ENCODE measurements at regions not wholly inside any gene's neighbourhood (a gene's known extent, or its start where the extent isn't known, plus 50 kb on each side); places are given as distances from the start of the nearest gene placed in this dataset.

GRCh38 chr22:48237466-48238283 is 1475.2 kb downstream of the TBC1D22A start:
- no peak for TF ChIP-seq ESRRG (CRISPR knock-in tag; IDR thresholded peaks at IDR 0.05)
- no peak for TF ChIP-seq OSR1 (CRISPR knock-in tag; IDR thresholded peaks at IDR 0.05)
- no peak for TF ChIP-seq POU6F1 (CRISPR knock-in tag; IDR thresholded peaks at IDR 0.05; ENCODE audit: borderline replicate concordance, low read depth)
- no peak for TF ChIP-seq TOX (CRISPR knock-in tag; IDR thresholded peaks at IDR 0.05; ENCODE audit: borderline replicate concordance)
- no peak for TF ChIP-seq CSDC2 (CRISPR knock-in tag; IDR thresholded peaks at IDR 0.05)
- no peak for TF ChIP-seq CSRNP3 (CRISPR knock-in tag; IDR thresholded peaks at IDR 0.05)
- TF ChIP-seq GLIS3 (CRISPR knock-in tag; IDR thresholded peaks at IDR 0.05) = no peak
- TF ChIP-seq SNAI2 (CRISPR knock-in tag; IDR thresholded peaks at IDR 0.05) = no peak
- no peak for TF ChIP-seq ARNTL (CRISPR knock-in tag; IDR thresholded peaks at IDR 0.05; ENCODE audit: borderline replicate concordance, low read depth)
- no peak for TF ChIP-seq CREB5 (CRISPR knock-in tag; IDR thresholded peaks at IDR 0.05; ENCODE audit: low read depth)
- ATAC-seq = no peak

- TF ChIP-seq ARNTL (CRISPR knock-in tag; IDR thresholded peaks at IDR 0.05; ENCODE audit: borderline replicate concordance, low read depth) = no peak
- no peak for TF ChIP-seq TSHZ2 (CRISPR knock-in tag; IDR thresholded peaks at IDR 0.05)
- no peak for TF ChIP-seq POU6F1 (CRISPR knock-in tag; IDR thresholded peaks at IDR 0.05; ENCODE audit: borderline replicate concordance, low read depth)
- no peak for TF ChIP-seq CREB5 (CRISPR knock-in tag; IDR thresholded peaks at IDR 0.05; ENCODE audit: low read depth)
- no peak for TF ChIP-seq ISL1 (CRISPR knock-in tag; IDR thresholded peaks at IDR 0.05)
- no peak for TF ChIP-seq ZC3H10 (CRISPR knock-in tag; IDR thresholded peaks at IDR 0.05)
- no peak for TF ChIP-seq ESRRG (CRISPR knock-in tag; IDR thresholded peaks at IDR 0.05)
- ATAC-seq = no peak
Observed at GRCh38 chr22:48236261-48236660, 1473.8 kb downstream of the TBC1D22A start.

GRCh38 chr22:48235744-48236143 is 1473.3 kb downstream of the TBC1D22A start:
- no peak for ATAC-seq
- TF ChIP-seq PPARA (CRISPR knock-in tag; IDR thresholded peaks at IDR 0.05; ENCODE audit: borderline replicate concordance) (no peak), ZC3H10 (CRISPR knock-in tag; IDR thresholded peaks at IDR 0.05) (no peak), TCF4 (CRISPR knock-in tag; IDR thresholded peaks at IDR 0.05; ENCODE audit: borderline replicate concordance) (no peak), ZNF8 (CRISPR knock-in tag; IDR thresholded peaks at IDR 0.05) (no peak), ZFP30 (CRISPR knock-in tag; IDR thresholded peaks at IDR 0.05) (no peak), SNAI2 (CRISPR knock-in tag; IDR thresholded peaks at IDR 0.05) (no peak), TOX (CRISPR knock-in tag; IDR thresholded peaks at IDR 0.05; ENCODE audit: borderline replicate concordance) (no peak), ZNF565 (CRISPR knock-in tag; conservative IDR thresholded peaks at IDR 0.05; ENCODE audit: low read depth) (no peak), ISL1 (CRISPR knock-in tag; IDR thresholded peaks at IDR 0.05) (no peak), TSHZ2 (CRISPR knock-in tag; IDR thresholded peaks at IDR 0.05) (no peak), GLIS3 (CRISPR knock-in tag; IDR thresholded peaks at IDR 0.05) (no peak), ARNTL (CRISPR knock-in tag; IDR thresholded peaks at IDR 0.05; ENCODE audit: borderline replicate concordance, low read depth) (no peak), BACH2 (CRISPR knock-in tag; IDR thresholded peaks at IDR 0.05; ENCODE audit: borderline replicate concordance) (no peak), PATZ1 (CRISPR knock-in tag; IDR thresholded peaks at IDR 0.05; ENCODE audit: borderline replicate concordance) (no peak)

Data from SK-N-SH treated with all-trans-retinoic acid at 6 μM for 48 hours (cell line).